ENCODE measurements at regions not wholly inside any gene's neighbourhood (a gene's known extent, or its start where the extent isn't known, plus 50 kb on each side); places are given as distances from the start of the nearest gene placed in this dataset.

GRCh38 chr5:129821477-129822131 lies 73.7 kb downstream of the MINAR2 start:
- no peak for DNase-seq (ENCODE audit: low read depth)

GRCh38 chr5:129830288-129830687 lies 74.0 kb upstream of the CHSY3 start:
- no peak for DNase-seq (ENCODE audit: low read depth)

- no peak for DNase-seq (ENCODE audit: low read depth)
Observed at GRCh38 chr5:129836321-129836720, 67.9 kb upstream of the CHSY3 start.

- DNase-seq (ENCODE audit: low read depth), result no peak
Observed at GRCh38 chr5:129844764-129845163, 59.5 kb upstream of the CHSY3 start.

GRCh38 chr5:129852747-129853352 lies 51.4 kb upstream of the CHSY3 start:
- peak; percentile 38 for DNase-seq (ENCODE audit: low read depth)

- DNase-seq (ENCODE audit: low read depth), result no peak
Observed at GRCh38 chr5:129853588-129853987, 50.7 kb upstream of the CHSY3 start.
